ENCODE measurements at regions not wholly inside any gene's neighbourhood (a gene's known extent, or its start where the extent isn't known, plus 50 kb on each side); places are given as distances from the start of the nearest gene placed in this dataset.

GRCh38 chr6:91142154-91142553 lies 555.3 kb upstream of the MAP3K7 start:
- no peak for DNase-seq (ENCODE audit: low read depth in 4 of 4, low spot score in 2 of 4)

- DNase-seq (ENCODE audit: low read depth in 4 of 4, low spot score in 2 of 4) = no peak
Observed at GRCh38 chr6:91141346-91141745, 554.5 kb upstream of the MAP3K7 start.

- no peak for DNase-seq (ENCODE audit: low read depth in 4 of 4, low spot score in 2 of 4)
Observed at GRCh38 chr6:91140449-91140848, 553.6 kb upstream of the MAP3K7 start.

- no peak for DNase-seq (ENCODE audit: low read depth in 4 of 4, low spot score in 2 of 4)
Observed at GRCh38 chr6:91137286-91137685, 550.4 kb upstream of the MAP3K7 start.

GRCh38 chr6:91135406-91136103 lies 548.7 kb upstream of the MAP3K7 start:
- no peak for DNase-seq (ENCODE audit: low read depth in 4 of 4, low spot score in 2 of 4)

GRCh38 chr6:91132461-91132860 lies 545.6 kb upstream of the MAP3K7 start:
- no peak for DNase-seq (ENCODE audit: low read depth in 4 of 4, low spot score in 2 of 4)

GRCh38 chr6:91130126-91130525 lies 543.3 kb upstream of the MAP3K7 start:
- DNase-seq (ENCODE audit: low read depth in 4 of 4, low spot score in 2 of 4) = no peak

GRCh38 chr6:91127752-91128151 lies 540.9 kb upstream of the MAP3K7 start:
- no peak for DNase-seq (ENCODE audit: low read depth in 4 of 4, low spot score in 2 of 4)

GRCh38 chr6:91126876-91127275 lies 540.0 kb upstream of the MAP3K7 start:
- DNase-seq (ENCODE audit: low read depth in 4 of 4, low spot score in 2 of 4) = no peak

- no peak for DNase-seq (ENCODE audit: low read depth in 4 of 4, low spot score in 2 of 4)
Observed at GRCh38 chr6:91117550-91117949, 530.7 kb upstream of the MAP3K7 start.

- DNase-seq (ENCODE audit: low read depth in 4 of 4, low spot score in 2 of 4) = no peak
Observed at GRCh38 chr6:91114123-91114708, 527.3 kb upstream of the MAP3K7 start.

GRCh38 chr6:91106083-91106482 lies 519.2 kb upstream of the MAP3K7 start:
- DNase-seq (ENCODE audit: low read depth in 4 of 4, low spot score in 2 of 4) = no peak

GRCh38 chr6:91105532-91105931 lies 518.7 kb upstream of the MAP3K7 start:
- DNase-seq (ENCODE audit: low read depth in 4 of 4, low spot score in 2 of 4) = no peak

- no peak for DNase-seq (ENCODE audit: low read depth in 4 of 4, low spot score in 2 of 4)
Observed at GRCh38 chr6:91099479-91099878, 512.6 kb upstream of the MAP3K7 start.

GRCh38 chr6:91098006-91098405 lies 511.1 kb upstream of the MAP3K7 start:
- no peak for DNase-seq (ENCODE audit: low read depth in 4 of 4, low spot score in 2 of 4)

GRCh38 chr6:91097364-91097763 lies 510.5 kb upstream of the MAP3K7 start:
- no peak for DNase-seq (ENCODE audit: low read depth in 4 of 4, low spot score in 2 of 4)

GRCh38 chr6:91094806-91095475 lies 508.1 kb upstream of the MAP3K7 start:
- no peak for DNase-seq (ENCODE audit: low read depth in 4 of 4, low spot score in 2 of 4)

- DNase-seq (ENCODE audit: low read depth in 4 of 4, low spot score in 2 of 4) = no peak
Observed at GRCh38 chr6:91094341-91094740, 507.5 kb upstream of the MAP3K7 start.

GRCh38 chr6:91088976-91089375 lies 502.1 kb upstream of the MAP3K7 start:
- no peak for DNase-seq (ENCODE audit: low read depth in 4 of 4, low spot score in 2 of 4)

- no peak for DNase-seq (ENCODE audit: low read depth in 4 of 4, low spot score in 2 of 4)
Observed at GRCh38 chr6:91088515-91088914, 501.6 kb upstream of the MAP3K7 start.

GRCh38 chr6:91087908-91088307 lies 501.0 kb upstream of the MAP3K7 start:
- peak in 3 of 4 donors; percentile 29 to 41 (median 36) for DNase-seq (ENCODE audit: low read depth in 4 of 4, low spot score in 2 of 4)

- DNase-seq (ENCODE audit: low read depth in 4 of 4, low spot score in 2 of 4) = no peak
Observed at GRCh38 chr6:91083211-91083610, 496.3 kb upstream of the MAP3K7 start.
